Bone marrow (tissue), 2 donors: ENCODE measurements at regions not wholly inside any gene's neighbourhood (a gene's known extent, or its start where the extent isn't known, plus 50 kb on each side); places are given as distances from the start of the nearest gene placed in this dataset.

ENCODE experiments used
- DNase-seq, 2 donors: peaks; one replicate each; lab custom pipeline; 2025; lab: John Stamatoyannopoulos, UW

- DNase-seq, result no peak
These were observed 1141.8 kb downstream of the PCDH17 start for GRCh38 chr13:58773280-58773859.

- DNase-seq, result no peak
These were observed 1151.2 kb downstream of the PCDH17 start for GRCh38 chr13:58782736-58783135.

- no peak for DNase-seq
These were observed 1161.3 kb downstream of the PCDH17 start for GRCh38 chr13:58792854-58793253.

- no peak for DNase-seq
These were observed 1164.2 kb downstream of the PCDH17 start for GRCh38 chr13:58795715-58796114.

- DNase-seq, result peak in 1 of 2 donors; percentile 88
These were observed 1173.3 kb downstream of the PCDH17 start for GRCh38 chr13:58804832-58805231.

GRCh38 chr13:58806401-58806800 lies 1174.9 kb downstream of the PCDH17 start:
- no peak for DNase-seq

- DNase-seq, result no peak
These were observed 1192.2 kb downstream of the PCDH17 start for GRCh38 chr13:58823701-58824100.

- no peak for DNase-seq
These were observed 1196.4 kb downstream of the PCDH17 start for GRCh38 chr13:58827904-58828303.

GRCh38 chr13:58830841-58831240 lies 1199.3 kb downstream of the PCDH17 start:
- no peak for DNase-seq

- no peak for DNase-seq
These were observed 1207.1 kb downstream of the PCDH17 start for GRCh38 chr13:58838615-58839014.

- no peak for DNase-seq
These were observed 1211.5 kb downstream of the PCDH17 start for GRCh38 chr13:58843071-58843470.

GRCh38 chr13:58843567-58843966 lies 1212.0 kb downstream of the PCDH17 start:
- no peak for DNase-seq

- DNase-seq, result no peak
These were observed 1218.6 kb downstream of the PCDH17 start for GRCh38 chr13:58850161-58850560.

- DNase-seq, result no peak
These were observed 1220.5 kb downstream of the PCDH17 start for GRCh38 chr13:58852076-58852475.

GRCh38 chr13:58855283-58855682 lies 1223.7 kb downstream of the PCDH17 start:
- DNase-seq, result no peak

- DNase-seq, result no peak
These were observed 1227.4 kb downstream of the PCDH17 start for GRCh38 chr13:58858870-58859371.

GRCh38 chr13:58865286-58865685 lies 1233.7 kb downstream of the PCDH17 start:
- peak in 1 of 2 donors; percentile 51 for DNase-seq

- DNase-seq, result no peak
These were observed 1238.0 kb downstream of the PCDH17 start for GRCh38 chr13:58869566-58869965.

- no peak for DNase-seq
These were observed 1244.9 kb downstream of the PCDH17 start for GRCh38 chr13:58876473-58876872.

GRCh38 chr13:58879114-58879513 lies 1247.6 kb downstream of the PCDH17 start:
- no peak for DNase-seq

- no peak for DNase-seq
These were observed 1251.0 kb downstream of the PCDH17 start for GRCh38 chr13:58882516-58882915.

- no peak for DNase-seq
These were observed 1251.9 kb downstream of the PCDH17 start for GRCh38 chr13:58883405-58883804.

GRCh38 chr13:58884353-58885209 lies 1253.0 kb downstream of the PCDH17 start:
- no peak for DNase-seq
